Activated CD8-positive, alpha-beta memory T cell treated with anti-CD3 and anti-CD28 coated beads for 24 hours (primary cell): ENCODE measurements at regions not wholly inside any gene's neighbourhood (a gene's known extent, or its start where the extent isn't known, plus 50 kb on each side); places are given as distances from the start of the nearest gene placed in this dataset.
"Not testable (repeated sequence)": the region's sequence is repeated elsewhere in the genome, so short reads cannot be mapped to it uniquely, and the experiment has no call there.

Experiments used
- DNase-seq: peaks from one replicate; pipeline ENCODE4 v3.0.0-alpha.2; 2020

DNA sequence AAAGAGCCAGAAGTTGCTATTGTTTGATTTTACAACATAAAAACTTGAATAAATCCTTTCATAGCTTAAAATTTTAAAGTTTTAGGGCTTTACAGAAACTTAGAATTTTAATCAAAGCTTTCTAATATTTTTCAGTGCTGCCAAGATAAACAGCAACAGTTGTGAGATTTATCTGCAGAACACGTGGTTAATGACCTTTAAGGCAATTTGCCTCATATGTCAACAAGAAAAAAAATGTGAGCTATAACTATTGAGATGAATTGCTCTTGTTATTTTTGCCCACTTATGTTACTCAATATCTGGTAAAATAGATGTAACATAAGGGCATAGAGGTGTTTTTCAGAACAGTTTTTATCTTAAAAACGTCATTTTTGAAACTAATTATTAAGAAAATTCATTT lies 96.7 kb upstream of the NECTIN3 start:
- DNase-seq: no peak

- no peak for DNase-seq
Observed at GRCh38 chr3:110984456-110985250, 87.0 kb upstream of the NECTIN3 start.

GRCh38 chr3:110989446-110989845 lies 82.2 kb upstream of the NECTIN3 start:
- no peak for DNase-seq

- DNase-seq: no peak
Observed at GRCh38 chr3:110995461-110996231, 76.0 kb upstream of the NECTIN3 start.

DNA sequence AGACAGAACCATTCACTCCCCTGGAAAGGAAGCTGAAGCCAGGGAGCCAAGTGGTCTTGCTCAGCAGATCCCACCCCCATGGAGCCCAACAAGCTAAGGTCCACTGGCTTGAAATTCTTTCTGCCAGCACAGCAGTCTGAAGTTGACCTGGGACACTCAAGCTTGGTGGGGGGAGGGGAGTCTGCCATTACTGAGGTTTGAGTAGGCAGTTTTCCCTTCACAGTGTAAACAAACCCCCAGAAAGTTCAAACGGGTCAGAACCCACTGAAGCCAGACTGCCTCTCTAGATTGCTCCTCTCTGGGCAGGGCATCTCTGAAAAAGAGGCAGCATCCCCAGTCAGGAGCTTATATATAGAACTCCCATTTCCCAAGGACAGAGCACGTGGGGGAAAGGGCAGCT lies 72.8 kb upstream of the NECTIN3 start:
- DNase-seq: not testable (repeated sequence)

GRCh38 chr3:111006485-111006884 lies 65.1 kb upstream of the NECTIN3 start:
- not testable (repeated sequence) for DNase-seq

DNA sequence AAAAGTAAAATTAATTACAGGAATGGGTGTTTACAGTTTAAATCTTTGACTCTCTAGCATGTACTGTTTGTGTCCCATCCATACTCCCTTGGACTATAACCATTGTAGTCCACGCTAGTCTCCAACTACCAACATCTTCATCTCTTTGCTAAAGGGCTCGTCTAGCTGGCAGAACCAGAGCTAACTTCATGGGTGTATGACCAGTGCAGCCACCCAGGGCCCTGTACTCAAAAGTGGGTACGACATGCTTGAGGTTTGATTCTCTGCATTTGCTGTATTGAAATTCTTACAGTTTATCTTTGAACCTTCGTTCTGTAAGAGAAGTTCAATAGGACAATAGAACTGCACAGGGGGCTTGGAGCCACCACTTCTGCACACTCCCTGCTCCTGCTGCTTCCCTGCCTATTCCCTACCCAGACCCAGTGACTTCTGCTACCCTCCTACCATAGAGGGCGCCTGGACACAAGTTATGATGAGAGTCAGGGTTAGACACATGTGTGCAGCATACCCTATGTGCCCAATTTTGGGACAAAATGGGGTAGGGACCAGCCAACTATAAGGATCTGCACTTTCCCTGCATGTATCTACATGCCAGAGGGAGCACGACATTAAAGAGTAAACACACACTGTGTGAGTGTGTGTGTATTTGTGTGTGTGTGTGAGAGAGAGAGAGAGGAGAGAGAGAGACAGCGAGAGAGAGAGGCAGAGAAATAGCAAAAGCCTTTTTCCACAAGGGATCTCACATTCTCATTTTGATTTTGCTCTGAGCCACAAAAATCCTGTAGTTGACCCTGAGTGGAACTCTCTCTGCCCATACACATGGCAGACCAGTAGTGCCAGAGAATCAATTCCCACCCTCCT lies 59.0 kb upstream of the NECTIN3 start:
- DNase-seq: no peak
